AG09309 (cell line): ENCODE measurements at regions not wholly inside any gene's neighbourhood (a gene's known extent, or its start where the extent isn't known, plus 50 kb on each side); places are given as distances from the start of the nearest gene placed in this dataset.

Experiments used
- DNase-seq: peaks from one replicate; pipeline ENCODE4 v3.0.0-alpha.2; 2010; ENCODE audit warnings: low read depth
- H3K4me3 ChIP-seq: 2 replicates; pipeline ENCODE4 v1.5.1; 2011; ENCODE audit warnings: mild to moderate bottlenecking, low read depth, low read length, moderate library complexity; ENCODE audit not compliant: control insufficient read depth
- CTCF ChIP-seq: IDR thresholded peaks from 2 replicates; pipeline ENCODE4 v1.5.1; 2011; ENCODE audit warnings: mild to moderate bottlenecking, low read depth, low read length, inconsistent platforms; ENCODE audit not compliant: insufficient read depth, control insufficient read depth; ENCODE audit errors: missing control alignments

- no peak for TF ChIP-seq CTCF
- no peak overlapping the region for H3K4me3 ChIP-seq
- DNase-seq = no peak
These were observed 73.1 kb upstream of the RPS23 start for GRCh38 chr5:82351297-82351696.

- no peak overlapping the region for H3K4me3 ChIP-seq
- TF ChIP-seq CTCF = peak; percentile 33
- DNase-seq = no peak
These were observed 71.5 kb upstream of the RPS23 start for GRCh38 chr5:82349652-82350051.

- no peak for TF ChIP-seq CTCF
- H3K4me3 ChIP-seq = no peak overlapping the region
- no peak for DNase-seq
These were observed 70.8 kb upstream of the RPS23 start for GRCh38 chr5:82348784-82349425.

- H3K4me3 ChIP-seq = no peak overlapping the region
- TF ChIP-seq CTCF = no peak
- no peak for DNase-seq
These were observed 69.2 kb upstream of the RPS23 start for GRCh38 chr5:82347201-82347865.

GRCh38 chr5:82346399-82347165 is 68.4 kb upstream of the RPS23 start:
- no peak overlapping the region for H3K4me3 ChIP-seq
- no peak for DNase-seq
- no peak for TF ChIP-seq CTCF

GRCh38 chr5:82345108-82345507 is 67.0 kb upstream of the RPS23 start:
- TF ChIP-seq CTCF = no peak
- H3K4me3 ChIP-seq = no peak overlapping the region
- no peak for DNase-seq
